ENCODE measurements at regions not wholly inside any gene's neighbourhood (a gene's known extent, or its start where the extent isn't known, plus 50 kb on each side); places are given as distances from the start of the nearest gene placed in this dataset. TPM values are rescaled to one million over a fixed set of nuclear protein-coding genes. Genes with fewer than 3 reads are reported as not detected.

DNA sequence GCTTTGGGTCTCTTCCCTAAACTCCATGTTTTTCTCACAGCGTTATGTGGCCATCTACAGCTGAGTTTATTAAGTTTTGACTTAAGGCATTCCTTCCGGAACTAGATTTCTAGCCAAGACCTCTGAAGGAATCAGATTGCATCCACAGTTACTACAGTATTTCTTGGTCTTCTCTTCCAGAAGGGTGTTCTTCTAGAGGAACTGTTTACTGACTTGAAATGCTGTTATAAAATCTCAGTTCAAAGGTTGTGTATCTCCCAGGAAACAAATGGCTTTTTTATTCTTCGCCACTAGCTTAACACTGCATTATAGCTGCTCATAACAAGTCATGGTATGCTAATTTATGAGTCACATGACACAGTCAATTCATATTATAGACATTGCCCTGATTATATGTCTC is 55.3 kb upstream of the RAD23B start:
- H3K36me3 ChIP-seq (ENCODE audit: insufficient read depth, low read length) = no peaks in the 10 kb centered on the region
- H3K4me2 ChIP-seq (ENCODE audit: low read length) = no peak overlapping the region
- H3K27me3 ChIP-seq (ENCODE audit: control insufficient read depth, insufficient read depth, low read length) = peaks cover 25% of the 10 kb centered on the region
- H3K4me1 ChIP-seq (ENCODE audit: control insufficient read depth, insufficient read depth, low read length) = no peaks in the 10 kb centered on the region
- no peaks in the 10 kb centered on the region for H3K9me3 ChIP-seq (replicated peaks; ENCODE audit: low read length)
- no peak overlapping the region for H3K4me3 ChIP-seq (ENCODE audit: low read length)
- H3K9ac ChIP-seq (ENCODE audit: low read depth, low read length) = no peak overlapping the region

DNA sequence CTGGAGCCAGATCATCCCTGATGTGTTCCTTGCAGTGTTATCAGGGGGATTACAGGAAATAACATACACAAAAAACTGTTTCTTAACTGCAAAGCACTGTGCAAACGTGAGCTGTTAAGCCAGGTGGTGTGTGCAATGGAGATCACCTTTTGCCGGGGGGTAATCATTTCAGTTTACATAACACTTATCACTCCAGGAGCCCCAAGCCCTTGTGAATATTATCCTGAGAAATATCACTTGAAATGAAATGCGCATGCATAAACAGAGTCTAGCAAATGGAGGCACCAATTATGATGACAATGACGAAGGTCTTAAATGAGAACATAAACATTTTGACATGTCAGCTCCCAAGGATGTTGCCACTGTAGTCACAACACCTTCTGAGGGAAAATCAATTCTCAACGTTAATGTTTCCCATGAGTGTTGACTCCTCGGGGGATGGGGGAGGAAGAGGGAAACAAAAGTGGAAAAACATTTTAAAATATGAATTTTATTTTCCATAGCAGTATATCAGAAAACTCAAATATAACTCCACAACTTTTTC is 54.5 kb upstream of the RAD23B start:
- H3K4me2 ChIP-seq (ENCODE audit: low read length) = no peak overlapping the region
- H3K27me3 ChIP-seq (ENCODE audit: control insufficient read depth, insufficient read depth, low read length) = peaks cover 25% of the 10 kb centered on the region
- no peaks in the 10 kb centered on the region for H3K36me3 ChIP-seq (ENCODE audit: insufficient read depth, low read length)
- no peak overlapping the region for H3K9ac ChIP-seq (ENCODE audit: low read depth, low read length)
- H3K4me3 ChIP-seq (ENCODE audit: low read length) = no peak overlapping the region
- H3K9me3 ChIP-seq (replicated peaks; ENCODE audit: low read length) = no peaks in the 10 kb centered on the region
- no peaks in the 10 kb centered on the region for H3K4me1 ChIP-seq (ENCODE audit: control insufficient read depth, insufficient read depth, low read length)

DNA sequence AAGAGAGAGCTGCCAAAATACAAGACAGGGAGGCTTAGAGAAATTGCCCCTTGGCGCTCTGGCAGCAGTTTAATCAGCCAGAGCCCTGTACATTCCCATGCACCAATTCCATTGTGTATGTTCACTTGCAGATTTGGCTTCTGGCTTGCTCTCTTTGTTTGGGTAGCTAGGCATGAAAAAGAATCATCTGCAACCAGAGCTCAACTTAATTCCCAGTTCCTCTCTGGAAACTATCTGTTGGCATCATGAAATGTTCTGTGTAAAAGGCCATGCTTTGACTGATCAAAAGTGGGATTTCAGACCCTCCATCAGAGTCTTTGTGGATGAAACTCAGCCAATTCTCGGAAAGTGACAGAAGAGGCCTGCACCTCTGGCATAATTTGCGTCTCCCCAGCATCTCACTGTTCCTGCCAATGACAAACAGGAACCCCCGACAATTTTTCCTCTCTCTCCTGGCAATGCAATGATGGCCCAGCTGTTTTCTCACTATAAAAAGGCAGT is 53.8 kb upstream of the RAD23B start:
- H3K4me1 ChIP-seq (ENCODE audit: control insufficient read depth, insufficient read depth, low read length) = no peaks in the 10 kb centered on the region

More for the DNA sequence above, 53.8 kb upstream of the RAD23B start:
- no peak overlapping the region for H3K4me2 ChIP-seq (ENCODE audit: low read length)
- H3K9ac ChIP-seq (ENCODE audit: low read depth, low read length) = no peak overlapping the region
- peaks cover 25% of the 10 kb centered on the region for H3K27me3 ChIP-seq (ENCODE audit: control insufficient read depth, insufficient read depth, low read length)
- no peaks in the 10 kb centered on the region for H3K9me3 ChIP-seq (replicated peaks; ENCODE audit: low read length)
- no peak overlapping the region for H3K4me3 ChIP-seq (ENCODE audit: low read length)
- H3K36me3 ChIP-seq (ENCODE audit: insufficient read depth, low read length) = no peaks in the 10 kb centered on the region

Small RNA genes in the stretch of these regions (small RNA-seq; reads per million reads assigned to genes)
- gene AL807761.1 = not detected

Measured in skeletal muscle satellite cell (primary cell).